ENCODE measurements at regions not wholly inside any gene's neighbourhood (a gene's known extent, or its start where the extent isn't known, plus 50 kb on each side); places are given as distances from the start of the nearest gene placed in this dataset.

DNA sequence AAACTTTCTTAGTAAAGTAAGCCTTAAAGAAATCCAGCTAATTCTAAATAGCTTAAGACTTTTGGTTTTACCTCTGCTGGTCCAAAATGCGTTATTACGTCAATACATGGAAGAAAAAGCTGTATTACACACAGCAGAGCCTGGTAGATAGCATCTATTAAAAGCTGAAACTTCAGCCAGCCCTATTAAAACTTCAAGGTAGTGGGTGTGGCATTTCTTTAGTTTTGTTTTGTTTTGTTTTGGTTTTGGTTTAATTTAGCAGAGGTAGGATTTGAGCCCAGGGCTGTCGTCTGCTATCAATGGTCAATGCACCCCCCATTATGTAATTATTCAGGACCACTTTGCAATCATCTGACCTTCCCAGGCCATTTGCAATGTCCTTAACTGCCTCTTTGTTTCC, 318.4 kb upstream of the MAF start:
- TF ChIP-seq, protein P1, sequence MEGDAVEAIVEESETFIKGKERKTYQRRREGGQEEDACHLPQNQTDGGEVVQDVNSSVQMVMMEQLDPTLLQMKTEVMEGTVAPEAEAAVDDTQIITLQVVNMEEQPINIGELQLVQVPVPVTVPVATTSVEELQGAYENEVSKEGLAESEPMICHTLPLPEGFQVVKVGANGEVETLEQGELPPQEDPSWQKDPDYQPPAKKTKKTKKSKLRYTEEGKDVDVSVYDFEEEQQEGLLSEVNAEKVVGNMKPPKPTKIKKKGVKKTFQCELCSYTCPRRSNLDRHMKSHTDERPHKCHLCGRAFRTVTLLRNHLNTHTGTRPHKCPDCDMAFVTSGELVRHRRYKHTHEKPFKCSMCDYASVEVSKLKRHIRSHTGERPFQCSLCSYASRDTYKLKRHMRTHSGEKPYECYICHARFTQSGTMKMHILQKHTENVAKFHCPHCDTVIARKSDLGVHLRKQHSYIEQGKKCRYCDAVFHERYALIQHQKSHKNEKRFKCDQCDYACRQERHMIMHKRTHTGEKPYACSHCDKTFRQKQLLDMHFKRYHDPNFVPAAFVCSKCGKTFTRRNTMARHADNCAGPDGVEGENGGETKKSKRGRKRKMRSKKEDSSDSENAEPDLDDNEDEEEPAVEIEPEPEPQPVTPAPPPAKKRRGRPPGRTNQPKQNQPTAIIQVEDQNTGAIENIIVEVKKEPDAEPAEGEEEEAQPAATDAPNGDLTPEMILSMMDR (IDR thresholded peaks at IDR 0.05), result no peak
- TF ChIP-seq POLR2A (IDR thresholded peaks at IDR 0.05), result no peak

Measured in Peyer's patch (tissue), 4 donors.